ENCODE measurements at regions not wholly inside any gene's neighbourhood (a gene's known extent, or its start where the extent isn't known, plus 50 kb on each side); places are given as distances from the start of the nearest gene placed in this dataset.

- DNase-seq (ENCODE audit: low spot score), result no peak
Observed at GRCh38 chr2:21438949-21439348, 315.2 kb downstream of the TDRD15 start.

- DNase-seq (ENCODE audit: low spot score), result no peak
Observed at GRCh38 chr2:21441442-21441841, 317.7 kb downstream of the TDRD15 start.

GRCh38 chr2:21443494-21444105 lies 319.8 kb downstream of the TDRD15 start:
- DNase-seq (ENCODE audit: low spot score), result no peak

GRCh38 chr2:21449881-21450280 lies 326.1 kb downstream of the TDRD15 start:
- DNase-seq (ENCODE audit: low spot score), result no peak

- no peak for DNase-seq (ENCODE audit: low spot score)
Observed at GRCh38 chr2:21451403-21451802, 327.6 kb downstream of the TDRD15 start.

GRCh38 chr2:21452263-21452662 lies 328.5 kb downstream of the TDRD15 start:
- no peak for DNase-seq (ENCODE audit: low spot score)

GRCh38 chr2:21452678-21453077 lies 328.9 kb downstream of the TDRD15 start:
- DNase-seq (ENCODE audit: low spot score), result no peak

- DNase-seq (ENCODE audit: low spot score), result no peak
Observed at GRCh38 chr2:21453723-21454450, 330.1 kb downstream of the TDRD15 start.

GRCh38 chr2:21454839-21455238 lies 331.1 kb downstream of the TDRD15 start:
- DNase-seq (ENCODE audit: low spot score), result no peak

- no peak for DNase-seq (ENCODE audit: low spot score)
Observed at GRCh38 chr2:21461754-21462240, 338.0 kb downstream of the TDRD15 start.

- DNase-seq (ENCODE audit: low spot score), result no peak
Observed at GRCh38 chr2:21466341-21466927, 342.7 kb downstream of the TDRD15 start.

- no peak for DNase-seq (ENCODE audit: low spot score)
Observed at GRCh38 chr2:21467280-21467818, 343.6 kb downstream of the TDRD15 start.

GRCh38 chr2:21467910-21468309 lies 344.1 kb downstream of the TDRD15 start:
- DNase-seq (ENCODE audit: low spot score), result no peak

GRCh38 chr2:21468624-21469023 lies 344.9 kb downstream of the TDRD15 start:
- DNase-seq (ENCODE audit: low spot score), result no peak

- DNase-seq (ENCODE audit: low spot score), result no peak
Observed at GRCh38 chr2:21469158-21469557, 345.4 kb downstream of the TDRD15 start.

- DNase-seq (ENCODE audit: low spot score), result no peak
Observed at GRCh38 chr2:21469564-21469963, 345.8 kb downstream of the TDRD15 start.

GRCh38 chr2:21480162-21480561 lies 356.4 kb downstream of the TDRD15 start:
- no peak for DNase-seq (ENCODE audit: low spot score)

- no peak for DNase-seq (ENCODE audit: low spot score)
Observed at GRCh38 chr2:21484643-21485042, 360.9 kb downstream of the TDRD15 start.

GRCh38 chr2:21486445-21486844 lies 362.7 kb downstream of the TDRD15 start:
- DNase-seq (ENCODE audit: low spot score), result no peak

GRCh38 chr2:21489080-21489479 lies 365.3 kb downstream of the TDRD15 start:
- DNase-seq (ENCODE audit: low spot score), result no peak

GRCh38 chr2:21498016-21498415 lies 374.2 kb downstream of the TDRD15 start:
- DNase-seq (ENCODE audit: low spot score), result no peak

- DNase-seq (ENCODE audit: low spot score), result no peak
Observed at GRCh38 chr2:21500401-21500945, 376.7 kb downstream of the TDRD15 start.
